Prostate gland (tissue), 2 donors: ENCODE measurements at regions not wholly inside any gene's neighbourhood (a gene's known extent, or its start where the extent isn't known, plus 50 kb on each side); places are given as distances from the start of the nearest gene placed in this dataset.
"Not testable (repeated sequence)": the region's sequence is repeated elsewhere in the genome, so short reads cannot be mapped to it uniquely, and the experiment has no call there.

Experiments used
- DNase-seq: peaks from one replicate; pipeline ENCODE4 v3.0.0-alpha.2; 2019; ENCODE audit warnings: low spot score
- H3K27ac ChIP-seq, 2 donors: fragments of 200-600 bp; sonication (generic); 2 replicates each; pipeline ENCODE4 v1.5.1; 2017 to 2019
- H3K27me3 ChIP-seq: fragments of 200-600 bp; sonication (generic); replicated peaks from 2 replicates; pipeline ENCODE4 v1.5.1; 2019; ENCODE audit not compliant: insufficient read depth
- H3K36me3 ChIP-seq, 2 donors: fragments of 200-600 bp; sonication (generic); 1 replicate in 1 of 2; 2 replicates in 1 of 2; pipeline versions ENCODE4 v1.5.1 to v1.8.1; 2017 to 2019
- H3K4me1 ChIP-seq: fragments of 200-600 bp; sonication (generic); replicated peaks from 2 replicates; pipeline ENCODE4 v1.5.1; 2019
- H3K4me3 ChIP-seq, 2 donors: fragments of 200-600 bp; sonication (generic); 2 replicates each; pipeline ENCODE4 v1.5.1; 2017 to 2019
- H3K9me3 ChIP-seq: fragments of 200-600 bp; sonication (generic); 2 replicates; pipeline ENCODE4 v1.5.1; 2017
- POLR2A ChIP-seq: fragments of 450-650 bp; IDR thresholded peaks from one replicate; pipeline ENCODE4 v1.6.1; 2016; ENCODE audit warnings: antibody characterized with exemption, mild to moderate bottlenecking
- POLR2AphosphoS5 ChIP-seq: sonication (generic); formaldehyde crosslinking; IDR thresholded peaks from one replicate; pipeline ENCODE4 v1.6.1; 2017; ENCODE audit warnings: antibody characterized with exemption
- WGBS: methylation state at CpG from one replicate; pipeline ENCODE4 v1.1.5; 2018; 5-methylcytosine and 5-hydroxymethylcytosine counted together
- intact Hi-C: fragments of 100-400 bp; cut with DNase I; formaldehyde crosslinking; loops from one replicate; pipeline ENCODE4 v1.14.2; 2022
- TF ChIP-seq, protein P1 (sequence below), 4 experiments: fragments of 200-600 bp in 2 of 4; fragments of 450-650 bp in 2 of 4; sonication (generic) in 2 of 4; IDR thresholded peaks; 1 replicate in 3 of 4; 2 replicates in 1 of 4; pipeline ENCODE4 v1.5.1; 2016 to 2019; ENCODE audit warnings: antibody characterized with exemption in 4 of 4, mild to moderate bottlenecking in 2 of 4, moderate library complexity in 2 of 4

DNA sequence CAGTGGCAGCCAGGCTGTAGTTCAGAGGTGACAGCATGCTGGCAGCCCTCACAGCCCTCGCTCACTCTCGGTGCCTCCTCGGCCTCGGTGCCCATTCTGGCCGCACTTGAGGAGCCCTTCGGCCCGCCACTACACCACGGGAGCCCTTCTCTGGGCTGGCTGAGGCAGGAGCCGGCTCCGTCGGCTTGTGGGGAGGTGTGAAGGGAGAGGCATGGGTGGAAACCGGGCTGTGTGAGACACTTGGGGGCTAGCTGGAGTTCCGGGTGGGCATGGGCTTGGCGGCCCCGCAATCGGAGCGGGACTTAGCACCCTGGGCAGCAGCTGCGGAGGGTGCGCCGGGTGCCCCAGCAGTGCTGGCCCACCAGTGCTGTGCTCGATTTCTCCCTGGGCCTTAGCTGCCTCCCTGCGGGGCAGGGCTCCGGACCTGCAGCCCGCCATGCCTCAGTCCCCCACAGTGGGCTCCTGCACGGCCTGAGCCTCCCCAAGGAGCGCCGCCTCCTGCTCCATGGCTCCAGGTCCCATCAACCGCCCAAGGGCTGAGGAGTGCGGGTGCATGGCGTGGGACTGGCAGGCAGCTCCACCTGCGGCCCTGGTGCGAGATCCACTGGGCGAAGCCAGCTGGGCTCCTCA is 396.8 kb downstream of the FAM72C start:
- WGBS: 96% methylated on average over 11 of the region's 33 CpGs
- no peaks in the 10 kb centered on the region for H3K36me3 ChIP-seq
- DNase-seq: no peak
- H3K27ac ChIP-seq: no peak overlapping the region
- H3K4me1 ChIP-seq: no peaks in the 10 kb centered on the region
- H3K4me3 ChIP-seq: no peak overlapping the region
- intact Hi-C loops: no loop called here
- no peaks in the 10 kb centered on the region for H3K9me3 ChIP-seq
- TF ChIP-seq POLR2A (no peak), POLR2AphosphoS5 (no peak)
- TF ChIP-seq, protein P1, sequence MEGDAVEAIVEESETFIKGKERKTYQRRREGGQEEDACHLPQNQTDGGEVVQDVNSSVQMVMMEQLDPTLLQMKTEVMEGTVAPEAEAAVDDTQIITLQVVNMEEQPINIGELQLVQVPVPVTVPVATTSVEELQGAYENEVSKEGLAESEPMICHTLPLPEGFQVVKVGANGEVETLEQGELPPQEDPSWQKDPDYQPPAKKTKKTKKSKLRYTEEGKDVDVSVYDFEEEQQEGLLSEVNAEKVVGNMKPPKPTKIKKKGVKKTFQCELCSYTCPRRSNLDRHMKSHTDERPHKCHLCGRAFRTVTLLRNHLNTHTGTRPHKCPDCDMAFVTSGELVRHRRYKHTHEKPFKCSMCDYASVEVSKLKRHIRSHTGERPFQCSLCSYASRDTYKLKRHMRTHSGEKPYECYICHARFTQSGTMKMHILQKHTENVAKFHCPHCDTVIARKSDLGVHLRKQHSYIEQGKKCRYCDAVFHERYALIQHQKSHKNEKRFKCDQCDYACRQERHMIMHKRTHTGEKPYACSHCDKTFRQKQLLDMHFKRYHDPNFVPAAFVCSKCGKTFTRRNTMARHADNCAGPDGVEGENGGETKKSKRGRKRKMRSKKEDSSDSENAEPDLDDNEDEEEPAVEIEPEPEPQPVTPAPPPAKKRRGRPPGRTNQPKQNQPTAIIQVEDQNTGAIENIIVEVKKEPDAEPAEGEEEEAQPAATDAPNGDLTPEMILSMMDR (IDR thresholded peaks at IDR 0.05): no peak
- H3K27me3 ChIP-seq: no peaks in the 10 kb centered on the region

DNA sequence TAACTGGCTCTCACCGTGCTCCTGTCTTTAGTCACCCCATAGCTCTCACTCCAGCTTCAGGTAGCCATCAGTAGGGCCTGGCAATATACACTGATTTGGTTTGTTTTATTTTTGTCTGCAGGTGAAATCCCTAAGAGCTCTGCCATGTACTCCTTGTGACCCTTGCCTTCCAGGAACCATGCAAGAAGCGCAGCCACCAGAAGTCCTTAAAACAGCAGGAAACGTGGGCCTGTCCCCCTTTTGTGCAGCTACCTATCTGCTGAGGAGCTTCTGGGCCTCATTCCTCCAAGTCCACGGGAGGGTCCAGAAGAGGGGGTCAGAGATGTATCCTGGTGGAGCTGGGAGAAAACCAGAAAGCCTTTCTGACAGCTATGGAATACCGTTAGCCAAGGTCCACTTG is 399.1 kb downstream of the FAM72C start:
- H3K4me3 ChIP-seq, H3K9me3 ChIP-seq, H3K27me3 ChIP-seq, intact Hi-C loops, H3K36me3 ChIP-seq, DNase-seq, H3K27ac ChIP-seq, H3K4me1 ChIP-seq: not testable (repeated sequence)
- 83% methylated on average over 2 of the region's 5 CpGs for WGBS

DNA sequence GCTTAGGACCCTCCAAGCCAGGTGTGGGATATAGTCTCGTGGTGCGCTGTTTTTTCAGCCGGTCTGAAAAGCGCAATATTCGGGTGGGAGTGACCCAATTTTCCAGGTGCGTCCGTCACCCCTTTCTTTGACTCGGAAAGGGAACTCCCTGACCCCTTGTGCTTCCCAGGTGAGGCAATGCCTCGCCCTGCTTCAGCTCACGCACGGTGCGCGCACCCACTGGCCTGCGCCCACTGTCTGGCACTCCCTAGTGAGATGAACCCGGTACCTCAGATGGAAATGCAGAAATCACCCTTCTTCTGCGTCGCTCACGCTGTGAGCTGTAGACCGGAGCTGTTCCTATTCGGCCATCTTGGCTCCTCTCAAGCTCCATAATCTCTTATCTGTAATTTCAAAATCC is 408.0 kb downstream of the FAM72C start:
- H3K4me3 ChIP-seq, intact Hi-C loops, H3K27ac ChIP-seq, DNase-seq, H3K27me3 ChIP-seq, H3K36me3 ChIP-seq, H3K9me3 ChIP-seq, H3K4me1 ChIP-seq: not testable (repeated sequence)
- WGBS: 72% methylated on average over 11 of the region's 20 CpGs

DNA sequence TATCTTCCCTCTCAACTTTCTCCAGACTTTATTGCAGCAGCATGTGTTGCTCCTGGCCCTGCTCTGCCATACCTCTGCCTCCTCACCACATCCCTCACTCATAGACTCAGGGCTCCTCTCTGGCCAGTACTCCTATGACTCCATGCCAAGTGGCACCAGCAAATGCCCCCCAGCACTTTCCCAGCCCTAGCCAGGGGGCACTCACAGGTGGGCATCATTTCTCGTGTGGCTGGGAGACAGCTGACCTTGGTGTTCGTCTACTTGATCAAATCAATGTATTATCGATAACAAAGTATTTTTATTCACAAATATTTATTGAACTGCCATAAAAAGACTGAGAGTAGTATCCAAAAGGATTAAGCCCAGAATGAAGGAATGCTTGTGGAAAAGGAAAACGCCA is 418.2 kb downstream of the FAM72C start:
- Histone ChIP-seq H3K27me3 (no peaks in the 10 kb centered on the region), H3K4me3 (no peak overlapping the region), H3K4me1 (no peaks in the 10 kb centered on the region), H3K9me3 (no peaks in the 10 kb centered on the region), H3K36me3 (no peaks in the 10 kb centered on the region), H3K27ac (no peak overlapping the region)
- 90% methylated on average over 4 of the region's 4 CpGs for WGBS
- no peak for DNase-seq
- TF ChIP-seq, protein P1 (IDR thresholded peaks at IDR 0.05): no peak
- no peak for TF ChIP-seq POLR2A
- TF ChIP-seq POLR2AphosphoS5: no peak
- intact Hi-C loops: no loop called here

DNA sequence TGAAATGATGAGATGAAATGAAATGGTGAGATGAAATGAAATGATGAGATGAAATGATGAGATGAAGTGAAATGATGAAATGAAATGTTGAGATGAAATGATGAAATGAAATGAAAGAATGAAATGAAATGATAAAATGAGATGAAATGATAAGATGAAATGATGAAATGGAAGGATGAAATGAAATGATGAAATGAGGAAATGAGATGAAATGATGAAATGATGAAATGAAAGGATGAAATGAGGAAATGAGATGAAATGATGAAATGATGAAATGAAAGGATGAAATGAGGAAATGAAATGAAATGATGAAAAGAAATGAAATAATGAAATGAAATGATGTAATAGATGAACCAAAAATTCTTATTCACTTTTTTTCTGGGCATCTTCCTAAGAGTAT is 467.1 kb downstream of the FAM72C start:
- H3K9me3 ChIP-seq, DNase-seq, intact Hi-C loops, H3K36me3 ChIP-seq, H3K27ac ChIP-seq, H3K4me1 ChIP-seq, H3K4me3 ChIP-seq, H3K27me3 ChIP-seq: not testable (repeated sequence)

DNA sequence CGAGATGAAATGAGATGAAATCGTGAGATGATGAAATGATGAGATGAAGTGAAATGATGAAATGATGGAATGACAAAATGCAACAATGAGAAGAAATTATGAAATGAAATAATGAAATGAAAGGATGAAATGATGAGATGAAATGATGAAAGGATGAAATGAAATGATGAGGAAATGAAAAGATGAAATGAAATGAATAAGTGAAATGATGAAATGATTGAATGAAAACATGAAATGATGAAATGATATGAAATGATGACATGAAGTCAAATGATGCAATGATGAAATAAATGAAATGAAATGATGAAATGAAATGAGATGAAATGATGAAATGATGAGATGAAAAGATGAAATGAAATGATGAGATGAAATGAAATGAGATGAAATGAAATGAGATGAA is 467.7 kb downstream of the FAM72C start:
- H3K27me3 ChIP-seq, H3K9me3 ChIP-seq, intact Hi-C loops, DNase-seq, H3K36me3 ChIP-seq, H3K4me3 ChIP-seq, H3K27ac ChIP-seq, H3K4me1 ChIP-seq: not testable (repeated sequence)
- 55% methylated on average over 2 of the region's 2 CpGs for WGBS

DNA sequence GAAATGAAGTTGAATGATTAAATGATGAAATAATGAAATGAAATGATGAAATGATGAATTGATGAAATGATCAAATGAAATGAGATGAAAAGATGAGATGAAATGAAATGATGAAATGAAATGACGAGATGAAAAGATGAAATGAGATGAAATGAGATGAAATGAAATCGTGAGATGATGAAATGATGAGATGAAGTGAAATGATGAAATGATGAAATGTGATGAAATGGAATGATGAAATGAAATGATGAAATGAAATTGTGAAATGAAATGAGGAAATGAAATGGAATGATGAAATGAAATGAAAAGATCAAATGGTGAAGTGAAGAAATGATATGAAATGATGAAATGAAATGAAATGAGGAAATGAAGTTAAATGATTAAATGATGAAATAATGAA is 468.7 kb downstream of the FAM72C start:
- H3K4me1 ChIP-seq, H3K27ac ChIP-seq, H3K4me3 ChIP-seq, DNase-seq, H3K9me3 ChIP-seq, H3K27me3 ChIP-seq, intact Hi-C loops, H3K36me3 ChIP-seq: not testable (repeated sequence)
- WGBS: 72% methylated on average over 2 of the region's 2 CpGs

DNA sequence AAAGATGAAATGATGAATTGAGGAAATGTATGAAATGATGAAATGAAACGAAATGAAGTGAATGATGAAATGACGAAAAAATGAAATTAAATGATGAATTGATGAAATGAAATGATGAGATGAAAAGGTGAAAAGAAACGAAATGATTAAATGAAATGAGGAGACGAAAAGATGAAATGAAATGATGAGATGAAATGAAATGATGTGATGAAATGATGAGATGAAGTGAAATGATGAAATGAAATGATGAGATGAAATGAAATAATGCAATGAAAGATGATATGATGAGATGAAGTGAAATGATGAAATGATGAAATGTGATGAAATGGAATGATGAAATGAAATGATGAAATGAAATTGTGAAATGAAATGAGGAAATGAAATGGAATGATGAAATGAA is 469.7 kb downstream of the FAM72C start:
- H3K36me3 ChIP-seq, H3K9me3 ChIP-seq, H3K4me1 ChIP-seq, intact Hi-C loops, H3K27me3 ChIP-seq, H3K27ac ChIP-seq, H3K4me3 ChIP-seq, DNase-seq: not testable (repeated sequence)
- WGBS: 70% methylated on average over 3 of the region's 4 CpGs

DNA sequence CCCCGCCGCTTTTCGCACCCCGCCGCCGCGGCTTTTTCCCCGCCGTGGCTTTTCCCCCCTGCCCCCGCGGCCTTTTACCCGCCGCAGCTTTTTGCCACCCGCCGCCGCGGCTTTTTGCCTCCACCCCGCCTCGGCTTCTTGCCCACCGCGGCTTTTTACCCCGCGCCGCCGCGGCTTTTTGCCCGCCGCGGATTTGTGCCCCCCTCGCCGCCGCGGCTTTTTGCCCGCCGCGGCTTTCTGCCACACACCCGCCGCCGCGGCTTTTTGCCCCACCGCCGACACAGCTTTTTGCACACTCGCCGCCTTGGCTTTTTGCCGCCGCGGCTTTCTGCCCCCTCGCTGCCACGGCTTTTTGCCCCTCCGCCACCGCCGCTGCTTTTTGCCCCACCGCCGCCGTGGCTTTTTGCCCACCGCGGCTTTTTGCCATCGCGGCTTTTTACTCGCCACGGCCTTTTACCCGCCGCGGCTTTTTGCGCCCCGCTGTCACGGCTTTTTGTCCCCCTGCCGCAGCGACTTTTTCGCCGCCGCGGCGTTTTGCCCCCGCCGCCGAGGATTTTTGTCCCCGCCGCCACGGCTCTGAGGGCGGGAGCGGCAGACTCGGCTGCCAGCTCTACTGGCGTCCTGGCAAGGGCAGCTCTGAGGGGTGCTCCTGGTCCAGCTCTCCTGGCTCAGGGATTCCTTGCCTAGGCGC is 473.6 kb downstream of the FAM72C start:
- H3K4me1 ChIP-seq, DNase-seq, intact Hi-C loops, H3K27ac ChIP-seq, H3K36me3 ChIP-seq, H3K9me3 ChIP-seq, H3K27me3 ChIP-seq: not testable (repeated sequence)
- under 1% methylated on average over 50 of the region's 85 CpGs for WGBS
- H3K4me3 ChIP-seq: peak overlapping the region; percentile 8 to 27
